ENCODE measurements at regions not wholly inside any gene's neighbourhood (a gene's known extent, or its start where the extent isn't known, plus 50 kb on each side); places are given as distances from the start of the nearest gene placed in this dataset.

GRCh38 chr3:103600844-103601243, 1166.0 kb downstream of the ZPLD1 start:
- Histone ChIP-seq H3K36me3 (ENCODE audit: insufficient read depth, low read length) (no peaks in the 10 kb centered on the region), H3F3A (ENCODE audit: insufficient read depth, low read length, poor library complexity, severe bottlenecking) (no peaks in the 10 kb centered on the region), H2AFZ (ENCODE audit: low read depth, low read length) (no peak overlapping the region), H3K4me2 (ENCODE audit: low read length) (no peak overlapping the region), H3K27ac (ENCODE audit: low read length) (no peak overlapping the region), H3K4me3 (ENCODE audit: low read length) (no peak overlapping the region), H3K9me3 (ENCODE audit: low read length) (no peaks in the 10 kb centered on the region), H4K20me1 (ENCODE audit: insufficient read depth) (no peaks in the 10 kb centered on the region), H3K27me3 (ENCODE audit: insufficient read depth, low read depth, low read length) (no peaks in the 10 kb centered on the region), H3K79me2 (replicated peaks; ENCODE audit: insufficient read depth, low read length) (no peaks in the 10 kb centered on the region), H3K9ac (ENCODE audit: low read length) (no peak overlapping the region), H3K9me2 (ENCODE audit: insufficient read depth, low read length) (no peaks in the 10 kb centered on the region)
- no peak for TF ChIP-seq TAF1 (IDR thresholded peaks at IDR 0.05; ENCODE audit: low read depth)
- no peak for TF ChIP-seq MXI1 (conservative IDR thresholded peaks at IDR 0.05; ENCODE audit: poor library complexity, severe bottlenecking)
- TF ChIP-seq CTCF (IDR thresholded peaks at IDR 0.05; ENCODE audit: poor library complexity, severe bottlenecking), result no peak
- TF ChIP-seq EP300 (conservative IDR thresholded peaks at IDR 0.05; ENCODE audit: poor library complexity, severe bottlenecking), result no peak
- TF ChIP-seq EZH2 (IDR thresholded peaks at IDR 0.05; ENCODE audit: borderline replicate concordance, insufficient read depth, low read length, poor library complexity, severe bottlenecking), result no peak
- no peak for TF ChIP-seq SMC3 (conservative IDR thresholded peaks at IDR 0.05; ENCODE audit: poor library complexity)

DNA sequence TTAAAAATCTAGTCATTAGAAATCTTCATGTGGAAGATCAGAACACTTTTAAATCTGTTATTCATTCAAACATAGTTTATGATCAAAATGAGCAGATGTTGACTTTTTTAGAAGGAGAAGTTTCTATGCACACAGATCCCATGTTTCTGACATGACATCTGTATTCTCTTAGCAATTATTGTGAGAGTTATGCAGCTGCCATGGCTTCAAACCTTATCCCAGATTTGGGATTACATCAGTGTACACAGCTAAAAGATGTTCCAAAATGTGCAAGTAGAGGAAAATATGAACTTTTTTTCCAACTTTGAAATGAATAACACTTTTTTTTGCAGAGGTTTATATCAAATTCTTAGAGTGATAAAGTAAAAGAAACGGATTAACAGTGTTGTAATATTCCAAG, 1166.9 kb downstream of the ZPLD1 start:
- Histone ChIP-seq H3K79me2 (replicated peaks; ENCODE audit: insufficient read depth, low read length) (no peaks in the 10 kb centered on the region), H3K36me3 (ENCODE audit: insufficient read depth, low read length) (no peaks in the 10 kb centered on the region), H3K4me3 (ENCODE audit: low read length) (no peak overlapping the region), H3F3A (ENCODE audit: insufficient read depth, low read length, poor library complexity, severe bottlenecking) (no peaks in the 10 kb centered on the region), H4K20me1 (ENCODE audit: insufficient read depth) (no peaks in the 10 kb centered on the region), H3K9me2 (ENCODE audit: insufficient read depth, low read length) (no peaks in the 10 kb centered on the region), H2AFZ (ENCODE audit: low read depth, low read length) (no peak overlapping the region), H3K27me3 (ENCODE audit: insufficient read depth, low read depth, low read length) (no peaks in the 10 kb centered on the region), H3K9me3 (ENCODE audit: low read length) (no peaks in the 10 kb centered on the region), H3K4me2 (ENCODE audit: low read length) (no peak overlapping the region), H3K27ac (ENCODE audit: low read length) (no peak overlapping the region), H3K9ac (ENCODE audit: low read length) (no peak overlapping the region)
- TF ChIP-seq CTCF (IDR thresholded peaks at IDR 0.05; ENCODE audit: poor library complexity, severe bottlenecking) (no peak), SMC3 (conservative IDR thresholded peaks at IDR 0.05; ENCODE audit: poor library complexity) (no peak), POLR2AphosphoS5 (IDR thresholded peaks at IDR 0.05) (no peak), MXI1 (conservative IDR thresholded peaks at IDR 0.05; ENCODE audit: poor library complexity, severe bottlenecking) (no peak), TAF1 (IDR thresholded peaks at IDR 0.05; ENCODE audit: low read depth) (no peak), EZH2 (IDR thresholded peaks at IDR 0.05; ENCODE audit: borderline replicate concordance, insufficient read depth, low read length, poor library complexity, severe bottlenecking) (no peak), RAD21 (conservative IDR thresholded peaks at IDR 0.05) (no peak), EP300 (conservative IDR thresholded peaks at IDR 0.05; ENCODE audit: poor library complexity, severe bottlenecking) (no peak)
- TF ChIP-seq, protein P1, sequence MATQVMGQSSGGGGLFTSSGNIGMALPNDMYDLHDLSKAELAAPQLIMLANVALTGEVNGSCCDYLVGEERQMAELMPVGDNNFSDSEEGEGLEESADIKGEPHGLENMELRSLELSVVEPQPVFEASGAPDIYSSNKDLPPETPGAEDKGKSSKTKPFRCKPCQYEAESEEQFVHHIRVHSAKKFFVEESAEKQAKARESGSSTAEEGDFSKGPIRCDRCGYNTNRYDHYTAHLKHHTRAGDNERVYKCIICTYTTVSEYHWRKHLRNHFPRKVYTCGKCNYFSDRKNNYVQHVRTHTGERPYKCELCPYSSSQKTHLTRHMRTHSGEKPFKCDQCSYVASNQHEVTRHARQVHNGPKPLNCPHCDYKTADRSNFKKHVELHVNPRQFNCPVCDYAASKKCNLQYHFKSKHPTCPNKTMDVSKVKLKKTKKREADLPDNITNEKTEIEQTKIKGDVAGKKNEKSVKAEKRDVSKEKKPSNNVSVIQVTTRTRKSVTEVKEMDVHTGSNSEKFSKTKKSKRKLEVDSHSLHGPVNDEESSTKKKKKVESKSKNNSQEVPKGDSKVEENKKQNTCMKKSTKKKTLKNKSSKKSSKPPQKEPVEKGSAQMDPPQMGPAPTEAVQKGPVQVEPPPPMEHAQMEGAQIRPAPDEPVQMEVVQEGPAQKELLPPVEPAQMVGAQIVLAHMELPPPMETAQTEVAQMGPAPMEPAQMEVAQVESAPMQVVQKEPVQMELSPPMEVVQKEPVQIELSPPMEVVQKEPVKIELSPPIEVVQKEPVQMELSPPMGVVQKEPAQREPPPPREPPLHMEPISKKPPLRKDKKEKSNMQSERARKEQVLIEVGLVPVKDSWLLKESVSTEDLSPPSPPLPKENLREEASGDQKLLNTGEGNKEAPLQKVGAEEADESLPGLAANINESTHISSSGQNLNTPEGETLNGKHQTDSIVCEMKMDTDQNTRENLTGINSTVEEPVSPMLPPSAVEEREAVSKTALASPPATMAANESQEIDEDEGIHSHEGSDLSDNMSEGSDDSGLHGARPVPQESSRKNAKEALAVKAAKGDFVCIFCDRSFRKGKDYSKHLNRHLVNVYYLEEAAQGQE (IDR thresholded peaks at IDR 0.05; ENCODE audit: borderline replicate concordance), result no peak
